Kidney epithelial cell (primary cell): ENCODE measurements at regions not wholly inside any gene's neighbourhood (a gene's known extent, or its start where the extent isn't known, plus 50 kb on each side); places are given as distances from the start of the nearest gene placed in this dataset.

Experiments
- DNase-seq: peaks from one replicate; pipeline ENCODE4 v3.0.0-alpha.2; 2010; ENCODE audit warnings: low read depth
- H3K27me3 ChIP-seq: 2 replicates; pipeline ENCODE4 v1.6.0; 2011; ENCODE audit warnings: low read length; ENCODE audit not compliant: control insufficient read depth, insufficient read depth
- H3K36me3 ChIP-seq: 2 replicates; pipeline ENCODE4 v1.5.1; 2011; ENCODE audit warnings: low read length; ENCODE audit not compliant: control insufficient read depth, insufficient read depth
- H3K4me3 ChIP-seq: 2 replicates; pipeline ENCODE4 v1.5.1; 2011; ENCODE audit warnings: low read depth, mild to moderate bottlenecking, control low read depth, low read length
- CTCF ChIP-seq: IDR thresholded peaks from 2 replicates; pipeline ENCODE4 v1.5.1; 2011; ENCODE audit warnings: mild to moderate bottlenecking, moderate library complexity, low read length, control low read depth, inconsistent platforms; ENCODE audit not compliant: insufficient read depth, poor library complexity, severe bottlenecking

GRCh38 chrX:137418086-137418485 is 147.8 kb upstream of the ZIC3 start:
- no peak for DNase-seq
- no peak for TF ChIP-seq CTCF
- Histone ChIP-seq H3K36me3 (no peaks in the 10 kb centered on the region), H3K27me3 (no peaks in the 10 kb centered on the region), H3K4me3 (no peak overlapping the region)

- no peak for DNase-seq
- Histone ChIP-seq H3K36me3 (no peaks in the 10 kb centered on the region), H3K27me3 (no peaks in the 10 kb centered on the region), H3K4me3 (no peak overlapping the region)
- no peak for TF ChIP-seq CTCF
These were observed 152.7 kb upstream of the ZIC3 start for GRCh38 chrX:137413190-137413589.

GRCh38 chrX:137405449-137406140 is 160.3 kb upstream of the ZIC3 start:
- DNase-seq: no peak
- no peak overlapping the region for H3K4me3 ChIP-seq
- no peaks in the 10 kb centered on the region for H3K27me3 ChIP-seq
- no peak for TF ChIP-seq CTCF
- H3K36me3 ChIP-seq: no peaks in the 10 kb centered on the region

- no peak for DNase-seq
- TF ChIP-seq CTCF: no peak
- Histone ChIP-seq H3K27me3 (no peaks in the 10 kb centered on the region), H3K4me3 (no peak overlapping the region), H3K36me3 (no peaks in the 10 kb centered on the region)
These were observed 164.8 kb upstream of the ZIC3 start for GRCh38 chrX:137401092-137401491.

GRCh38 chrX:137387646-137388045 is 178.3 kb upstream of the ZIC3 start:
- no peaks in the 10 kb centered on the region for H3K36me3 ChIP-seq
- no peak overlapping the region for H3K4me3 ChIP-seq
- TF ChIP-seq CTCF: no peak
- DNase-seq: no peak
- H3K27me3 ChIP-seq: no peaks in the 10 kb centered on the region

DNA sequence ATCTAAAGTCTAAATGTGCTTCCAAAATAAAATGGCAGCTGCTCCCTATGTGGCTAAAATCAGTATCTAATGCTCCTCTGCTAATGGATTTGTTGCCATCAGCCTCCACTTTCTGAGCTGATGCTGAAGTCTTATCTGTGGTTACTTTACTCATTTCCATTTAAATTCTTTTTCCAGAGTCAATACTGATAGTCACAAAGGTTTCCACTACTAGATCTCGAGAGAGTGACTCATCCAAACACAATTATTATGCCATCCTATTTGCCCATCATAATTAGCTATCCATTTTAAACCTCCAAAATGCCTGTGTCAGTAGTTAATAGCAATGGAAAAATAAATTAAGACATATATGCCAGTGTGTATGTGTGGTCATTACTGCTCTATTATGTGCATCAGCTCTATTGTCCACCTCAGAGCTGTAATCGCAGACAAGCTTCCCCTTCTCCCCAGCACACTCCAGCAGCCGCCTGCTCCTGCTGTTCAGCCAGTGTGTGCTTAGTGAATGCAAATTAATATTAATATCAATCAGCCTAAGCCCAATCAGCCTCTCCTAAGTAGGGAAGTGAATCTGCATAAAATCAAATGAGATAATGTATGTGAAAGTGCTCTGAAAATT is 199.8 kb upstream of the ZIC3 start:
- Histone ChIP-seq H3K36me3 (no peaks in the 10 kb centered on the region), H3K27me3 (no peaks in the 10 kb centered on the region), H3K4me3 (no peak overlapping the region)
- no peak for DNase-seq
- no peak for TF ChIP-seq CTCF
